ENCODE measurements at regions not wholly inside any gene's neighbourhood (a gene's known extent, or its start where the extent isn't known, plus 50 kb on each side); places are given as distances from the start of the nearest gene placed in this dataset.
"Not testable (repeated sequence)": the region's sequence is repeated elsewhere in the genome, so short reads cannot be mapped to it uniquely, and the experiment has no call there.

DNA sequence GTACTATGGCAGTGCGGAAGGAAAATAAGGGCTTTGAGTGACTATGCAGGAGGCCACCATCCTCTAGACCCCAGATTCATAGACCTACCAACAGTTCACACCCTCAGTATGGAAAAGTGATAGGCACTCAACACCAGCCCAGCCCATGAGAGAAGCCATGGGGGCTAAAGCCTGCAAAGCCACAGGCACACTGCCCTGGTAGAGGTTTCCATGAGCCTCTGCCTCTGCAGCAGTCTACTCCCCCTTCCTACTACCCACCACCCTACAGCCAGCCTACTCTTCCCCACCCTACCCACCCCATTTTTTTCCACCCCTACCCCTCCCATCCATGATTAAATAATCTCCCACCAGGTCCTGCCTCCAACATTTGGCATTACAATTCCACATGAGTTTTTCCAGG, 241.9 kb downstream of the CWH43 start:
- TF ChIP-seq, protein P1, sequence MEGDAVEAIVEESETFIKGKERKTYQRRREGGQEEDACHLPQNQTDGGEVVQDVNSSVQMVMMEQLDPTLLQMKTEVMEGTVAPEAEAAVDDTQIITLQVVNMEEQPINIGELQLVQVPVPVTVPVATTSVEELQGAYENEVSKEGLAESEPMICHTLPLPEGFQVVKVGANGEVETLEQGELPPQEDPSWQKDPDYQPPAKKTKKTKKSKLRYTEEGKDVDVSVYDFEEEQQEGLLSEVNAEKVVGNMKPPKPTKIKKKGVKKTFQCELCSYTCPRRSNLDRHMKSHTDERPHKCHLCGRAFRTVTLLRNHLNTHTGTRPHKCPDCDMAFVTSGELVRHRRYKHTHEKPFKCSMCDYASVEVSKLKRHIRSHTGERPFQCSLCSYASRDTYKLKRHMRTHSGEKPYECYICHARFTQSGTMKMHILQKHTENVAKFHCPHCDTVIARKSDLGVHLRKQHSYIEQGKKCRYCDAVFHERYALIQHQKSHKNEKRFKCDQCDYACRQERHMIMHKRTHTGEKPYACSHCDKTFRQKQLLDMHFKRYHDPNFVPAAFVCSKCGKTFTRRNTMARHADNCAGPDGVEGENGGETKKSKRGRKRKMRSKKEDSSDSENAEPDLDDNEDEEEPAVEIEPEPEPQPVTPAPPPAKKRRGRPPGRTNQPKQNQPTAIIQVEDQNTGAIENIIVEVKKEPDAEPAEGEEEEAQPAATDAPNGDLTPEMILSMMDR (IDR thresholded peaks at IDR 0.05), result not testable (repeated sequence)
- not testable (repeated sequence) for TF ChIP-seq POLR2A (IDR thresholded peaks at IDR 0.05)

Data from lower leg skin (tissue), 3 donors.